IPS-20b (cell line): ENCODE measurements at regions not wholly inside any gene's neighbourhood (a gene's known extent, or its start where the extent isn't known, plus 50 kb on each side); places are given as distances from the start of the nearest gene placed in this dataset.
A peak's percentile ranks its signal among the peaks of the same experiment; 100 is the strongest.

Experiments
- H3K27ac ChIP-seq: one replicate; pipeline ENCODE4 v1.5.1; 2013; ENCODE audit warnings: low read length
- H3K27me3 ChIP-seq: 2 replicates; pipeline ENCODE4 v1.6.1; 2013; ENCODE audit warnings: mild to moderate bottlenecking, low read length, inconsistent platforms; ENCODE audit not compliant: insufficient read depth
- H3K36me3 ChIP-seq: 2 replicates; pipeline ENCODE4 v1.6.1; 2013; ENCODE audit warnings: low read depth, mild to moderate bottlenecking, inconsistent platforms, low read length, moderate library complexity; ENCODE audit not compliant: insufficient read depth
- H3K4me1 ChIP-seq: 2 replicates; pipeline ENCODE4 v1.6.1; 2013; ENCODE audit warnings: mild to moderate bottlenecking, control low read depth, inconsistent platforms, low read length, moderate library complexity; ENCODE audit not compliant: insufficient read depth
- H3K4me3 ChIP-seq: 2 replicates; pipeline ENCODE4 v1.5.1; 2013; ENCODE audit warnings: mild to moderate bottlenecking, low read length, inconsistent platforms
- H3K9ac ChIP-seq: 2 replicates; pipeline ENCODE4 v1.6.1; 2013; ENCODE audit warnings: low read depth, mild to moderate bottlenecking, inconsistent platforms, low read length, moderate library complexity
- H3K9me3 ChIP-seq: 2 replicates; pipeline ENCODE4 v1.6.1; 2013; ENCODE audit warnings: mild to moderate bottlenecking, low read depth, low read length, inconsistent platforms; ENCODE audit not compliant: insufficient read depth

DNA sequence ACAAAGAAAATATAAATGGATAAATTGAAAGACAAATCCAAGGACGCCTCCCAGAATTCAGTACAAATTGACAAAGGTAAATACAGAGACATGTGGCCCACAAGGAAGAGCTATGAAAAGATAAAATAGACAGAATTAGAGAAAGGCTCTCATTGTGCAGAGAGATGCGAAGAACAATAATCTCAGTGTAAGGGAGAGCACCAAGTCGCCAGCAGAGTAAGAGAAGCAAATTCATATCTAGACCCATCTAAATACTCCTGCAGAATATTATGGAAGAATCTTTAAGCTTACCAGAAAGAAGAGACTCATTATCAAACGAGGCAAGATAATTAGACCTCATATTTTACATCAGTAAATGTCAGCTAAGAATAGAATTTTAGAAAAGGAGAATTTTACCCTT is 101.7 kb upstream of the ITGA1 start:
- no peak overlapping the region for H3K4me3 ChIP-seq
- peaks cover 18% of the 10 kb centered on the region for H3K4me1 ChIP-seq
- no peak overlapping the region for H3K27ac ChIP-seq

GRCh38 chr5:52690236-52690768 is 97.4 kb upstream of the ITGA1 start:
- H3K9ac ChIP-seq, result no peak overlapping the region
- no peak overlapping the region for H3K27ac ChIP-seq
- H3K27me3 ChIP-seq, result no peaks in the 10 kb centered on the region

More for the DNA sequence above, 101.7 kb upstream of the ITGA1 start:
- Histone ChIP-seq H3K9ac (no peak overlapping the region), H3K27me3 (no peaks in the 10 kb centered on the region), H3K36me3 (no peaks in the 10 kb centered on the region), H3K9me3 (no peaks in the 10 kb centered on the region)

GRCh38 chr5:52692039-52692438 is 95.7 kb upstream of the ITGA1 start:
- Histone ChIP-seq H3K9me3 (no peaks in the 10 kb centered on the region), H3K36me3 (no peaks in the 10 kb centered on the region), H3K4me3 (no peak overlapping the region), H3K9ac (no peak overlapping the region), H3K27me3 (no peaks in the 10 kb centered on the region), H3K27ac (no peak overlapping the region), H3K4me1 (peaks cover 28% of the 10 kb centered on the region)

More at GRCh38 chr5:52690236-52690768, 97.4 kb upstream of the ITGA1 start:
- Histone ChIP-seq H3K36me3 (no peaks in the 10 kb centered on the region), H3K4me3 (no peak overlapping the region), H3K4me1 (peaks cover 28% of the 10 kb centered on the region), H3K9me3 (no peaks in the 10 kb centered on the region)

DNA sequence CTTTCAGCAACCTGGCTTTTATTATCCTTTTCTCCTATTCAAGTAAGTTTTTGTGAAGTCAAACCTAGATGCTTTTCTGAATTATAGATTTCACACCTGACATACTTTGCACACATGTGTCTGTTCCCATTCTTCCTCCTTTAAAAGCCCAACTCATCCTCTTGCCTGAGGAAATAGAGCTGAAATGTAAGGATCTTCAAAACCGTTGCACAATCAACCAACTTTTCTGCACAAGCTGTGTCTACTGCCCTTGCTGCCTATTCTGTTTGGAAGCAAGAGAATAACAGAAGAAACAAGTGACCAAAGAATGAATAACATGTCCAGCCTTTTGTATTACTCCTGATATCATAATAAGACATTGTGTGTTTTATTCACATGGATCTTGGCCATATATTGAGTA is 95.1 kb upstream of the ITGA1 start:
- Histone ChIP-seq H3K9me3 (no peaks in the 10 kb centered on the region), H3K27ac (no peak overlapping the region), H3K4me1 (peaks cover 28% of the 10 kb centered on the region), H3K27me3 (no peaks in the 10 kb centered on the region), H3K36me3 (no peaks in the 10 kb centered on the region), H3K4me3 (no peak overlapping the region), H3K9ac (no peak overlapping the region)

- Histone ChIP-seq H3K27me3 (no peaks in the 10 kb centered on the region), H3K9ac (no peak overlapping the region), H3K27ac (no peak overlapping the region), H3K4me3 (no peak overlapping the region), H3K36me3 (no peaks in the 10 kb centered on the region), H3K4me1 (peaks cover 28% of the 10 kb centered on the region), H3K9me3 (no peaks in the 10 kb centered on the region)
Observed at GRCh38 chr5:52693280-52693679, 94.4 kb upstream of the ITGA1 start.

DNA sequence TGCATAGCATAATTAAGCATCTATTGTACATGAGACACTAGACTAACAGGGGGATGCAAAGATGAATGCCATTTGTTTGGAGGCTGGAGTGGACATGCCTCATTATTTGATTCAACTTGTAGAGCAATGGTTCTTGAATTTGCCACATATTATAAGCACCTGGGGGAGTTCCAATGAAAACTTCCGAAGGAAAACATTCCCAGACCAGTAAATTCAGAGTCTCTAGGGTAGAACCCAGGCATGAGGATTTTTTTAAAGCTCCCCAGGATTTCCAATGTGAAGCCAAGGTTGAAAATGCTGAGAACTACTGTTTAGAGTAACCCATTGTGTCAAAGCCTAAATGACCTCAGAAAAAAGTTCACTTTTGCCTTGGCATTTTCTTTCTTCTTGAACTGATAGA is 93.9 kb upstream of the ITGA1 start:
- 0 out of 2 replicates have a peak overlapping the region, but pooled peaks have one; percentile 8 for H3K4me3 ChIP-seq
- H3K9me3 ChIP-seq, result no peaks in the 10 kb centered on the region
- H3K27ac ChIP-seq, result no peak overlapping the region
- H3K4me1 ChIP-seq, result peaks cover 28% of the 10 kb centered on the region
- no peaks in the 10 kb centered on the region for H3K27me3 ChIP-seq
- H3K36me3 ChIP-seq, result no peaks in the 10 kb centered on the region
- no peak overlapping the region for H3K9ac ChIP-seq

DNA sequence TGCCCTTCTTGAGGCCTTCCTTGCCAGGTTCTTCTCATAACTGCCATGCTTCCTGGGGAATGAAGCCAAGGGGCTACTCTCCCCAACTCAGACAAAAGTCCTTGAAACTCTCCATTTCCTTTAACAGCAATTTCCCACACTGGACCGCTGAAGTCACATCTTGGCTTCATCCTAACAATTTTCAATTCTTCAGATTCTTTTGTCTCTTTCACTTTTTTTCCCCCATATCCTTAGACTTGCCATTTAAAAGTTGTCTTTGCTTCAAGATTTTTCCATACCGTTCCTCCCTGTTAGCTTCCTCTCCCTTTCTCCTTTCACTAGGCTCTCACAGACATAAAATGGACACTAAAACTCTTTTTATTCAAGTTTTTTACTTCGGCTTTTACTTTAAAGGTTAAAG is 93.1 kb upstream of the ITGA1 start:
- H3K4me3 ChIP-seq, result no peak overlapping the region
- no peaks in the 10 kb centered on the region for H3K27me3 ChIP-seq
- H3K9me3 ChIP-seq, result no peaks in the 10 kb centered on the region
- H3K36me3 ChIP-seq, result no peaks in the 10 kb centered on the region
- no peak overlapping the region for H3K9ac ChIP-seq
- peaks cover 28% of the 10 kb centered on the region for H3K4me1 ChIP-seq
- no peak overlapping the region for H3K27ac ChIP-seq

DNA sequence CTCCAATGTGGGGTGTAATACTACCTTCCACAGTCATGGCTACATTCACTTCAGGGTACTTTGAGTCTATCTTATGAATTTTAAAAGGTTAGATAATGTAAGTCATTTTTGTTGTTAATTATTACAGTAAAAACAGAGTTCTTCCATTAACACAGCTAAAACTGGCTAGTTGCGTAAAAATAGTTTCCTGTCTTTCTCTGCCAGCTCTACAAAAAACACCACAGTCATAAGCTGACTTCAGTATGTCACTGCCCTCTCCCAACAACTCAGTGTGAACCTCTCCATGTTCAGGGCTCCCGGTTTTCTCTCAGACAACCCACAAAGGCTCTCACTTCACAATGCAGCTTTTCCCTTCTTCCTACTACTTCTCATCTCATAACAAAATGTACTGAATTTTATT is 84.8 kb upstream of the ITGA1 start:
- H3K9ac ChIP-seq, result no peak overlapping the region
- H3K27ac ChIP-seq, result no peak overlapping the region
- no peaks in the 10 kb centered on the region for H3K27me3 ChIP-seq
- H3K36me3 ChIP-seq, result no peaks in the 10 kb centered on the region
- H3K4me1 ChIP-seq, result peaks cover 6% of the 10 kb centered on the region; the same call in 1 of the 2 replicates
- H3K4me3 ChIP-seq, result no peak overlapping the region
- no peaks in the 10 kb centered on the region for H3K9me3 ChIP-seq

GRCh38 chr5:52703321-52703720 is 84.4 kb upstream of the ITGA1 start:
- H3K4me1 ChIP-seq, result peaks cover 6% of the 10 kb centered on the region; the same call in 1 of the 2 replicates
- H3K9me3 ChIP-seq, result no peaks in the 10 kb centered on the region
- H3K27me3 ChIP-seq, result no peaks in the 10 kb centered on the region
- H3K4me3 ChIP-seq, result no peak overlapping the region
- H3K27ac ChIP-seq, result no peak overlapping the region
- H3K9ac ChIP-seq, result no peak overlapping the region
- H3K36me3 ChIP-seq, result no peaks in the 10 kb centered on the region

- Histone ChIP-seq H3K4me3 (no peak overlapping the region), H3K27me3 (no peaks in the 10 kb centered on the region), H3K9me3 (no peaks in the 10 kb centered on the region), H3K4me1 (peaks cover 6% of the 10 kb centered on the region; the same call in 1 of the 2 replicates), H3K36me3 (no peaks in the 10 kb centered on the region), H3K27ac (no peak overlapping the region), H3K9ac (no peak overlapping the region)
Observed at GRCh38 chr5:52705720-52706119, 82.0 kb upstream of the ITGA1 start.

GRCh38 chr5:52706775-52707174 is 80.9 kb upstream of the ITGA1 start:
- 0 out of 2 replicates have a peak overlapping the region, but pooled peaks have one; percentile 2 for H3K9ac ChIP-seq
- H3K9me3 ChIP-seq, result no peaks in the 10 kb centered on the region
- H3K27ac ChIP-seq, result no peak overlapping the region
- H3K36me3 ChIP-seq, result no peaks in the 10 kb centered on the region
- no peaks in the 10 kb centered on the region for H3K27me3 ChIP-seq
- H3K4me3 ChIP-seq, result no peak overlapping the region
- H3K4me1 ChIP-seq, result peaks cover 6% of the 10 kb centered on the region; the same call in 1 of the 2 replicates

- H3K4me1 ChIP-seq, result peaks cover 6% of the 10 kb centered on the region; the same call in 1 of the 2 replicates
- no peaks in the 10 kb centered on the region for H3K27me3 ChIP-seq
- no peak overlapping the region for H3K27ac ChIP-seq
- no peak overlapping the region for H3K9ac ChIP-seq
- no peak overlapping the region for H3K4me3 ChIP-seq
- H3K36me3 ChIP-seq, result no peaks in the 10 kb centered on the region
- no peaks in the 10 kb centered on the region for H3K9me3 ChIP-seq
Observed at GRCh38 chr5:52707616-52708015, 80.1 kb upstream of the ITGA1 start.
